Activated gamma-delta T cell treated with Interleukin-2 at 50 U/mL for 16 hours (primary cell): ENCODE measurements at regions not wholly inside any gene's neighbourhood (a gene's known extent, or its start where the extent isn't known, plus 50 kb on each side); places are given as distances from the start of the nearest gene placed in this dataset.

Source experiments
- DNase-seq: peaks from one replicate; pipeline ENCODE4 v3.0.0-alpha.2; 2020

- DNase-seq: no peak
Observed at GRCh38 chr12:125272383-125272933, 207.2 kb downstream of the AACS start.

DNA sequence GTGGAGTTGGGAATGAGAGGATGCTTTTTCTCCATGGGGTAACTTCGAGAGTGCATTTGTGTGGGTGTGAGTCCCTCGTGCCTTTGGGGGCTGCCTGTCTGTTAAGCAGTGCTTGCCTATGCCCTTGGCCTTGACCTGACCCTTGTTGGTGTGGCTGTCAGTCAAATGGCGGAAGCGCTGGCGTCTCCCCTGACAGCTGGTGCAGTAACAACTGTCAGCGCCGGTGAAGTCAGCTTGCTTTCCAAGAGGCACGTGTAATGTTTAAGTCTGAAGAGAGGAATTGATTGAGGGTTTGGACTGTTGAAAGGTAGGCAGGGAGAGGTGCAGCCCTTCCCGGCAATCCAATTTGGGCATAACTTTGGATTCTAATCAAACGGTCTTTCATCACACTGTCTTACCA, 211.3 kb downstream of the AACS start:
- no peak for DNase-seq

- no peak for DNase-seq
Observed at GRCh38 chr12:125280482-125281377, 215.5 kb downstream of the AACS start.

DNA sequence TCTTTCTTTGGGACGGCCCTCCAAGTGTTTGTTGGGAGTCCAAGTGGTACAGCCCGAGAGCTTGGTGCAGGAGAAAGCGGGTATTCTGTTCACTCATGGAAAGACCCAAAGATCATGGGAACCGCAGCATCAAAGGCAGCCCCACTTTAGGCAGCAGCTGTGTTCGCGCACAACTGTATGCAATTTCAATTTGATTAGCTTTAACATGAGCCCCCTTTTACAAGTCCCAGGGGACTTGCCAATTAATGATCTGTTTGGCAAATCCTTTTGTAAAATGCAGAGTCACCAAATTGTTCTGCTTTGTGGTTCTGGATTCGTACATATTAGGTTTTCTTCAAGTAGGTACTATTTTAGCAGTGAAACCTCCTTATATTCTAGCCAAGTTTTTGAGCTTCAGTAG, 217.7 kb downstream of the AACS start:
- no peak for DNase-seq

- no peak for DNase-seq
Observed at GRCh38 chr12:125283521-125283920, 218.3 kb downstream of the AACS start.

- DNase-seq: no peak
Observed at GRCh38 chr12:125284087-125284486, 218.9 kb downstream of the AACS start.

DNA sequence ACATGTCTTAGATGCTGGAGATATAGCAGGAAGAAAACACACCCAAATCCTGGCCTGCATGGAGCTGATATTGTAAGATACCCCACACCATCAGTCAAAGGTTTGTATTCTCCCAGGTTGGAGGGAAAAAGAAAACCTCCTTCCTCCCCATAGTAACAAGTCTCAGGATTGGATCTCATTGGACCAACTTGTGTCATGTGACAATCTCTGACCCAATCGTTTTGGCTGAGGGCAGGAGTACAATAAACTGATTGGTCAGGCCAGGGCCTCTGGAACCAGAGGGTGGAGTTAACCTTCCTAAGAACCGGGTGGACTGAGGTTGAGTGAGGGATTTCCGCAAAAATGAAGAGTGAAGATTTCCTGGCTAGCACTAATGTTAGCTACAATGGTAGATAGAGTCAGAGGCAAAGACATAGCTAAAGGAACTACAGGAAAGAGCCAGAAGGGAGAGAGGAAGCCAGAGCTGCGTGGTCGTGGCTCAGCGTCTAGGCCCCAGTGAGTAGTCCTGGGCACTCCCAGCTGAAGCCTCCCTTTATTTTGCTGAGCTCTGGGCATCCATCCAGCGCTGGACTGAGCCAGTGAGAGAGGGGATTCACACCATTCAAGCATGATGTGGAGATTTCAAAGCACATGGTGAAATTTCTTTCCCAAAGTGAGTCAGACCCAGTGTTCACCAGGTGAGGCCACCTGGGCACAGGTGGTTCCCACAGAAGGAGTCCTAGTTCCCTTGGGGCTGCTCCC, 219.9 kb downstream of the AACS start:
- no peak for DNase-seq

DNA sequence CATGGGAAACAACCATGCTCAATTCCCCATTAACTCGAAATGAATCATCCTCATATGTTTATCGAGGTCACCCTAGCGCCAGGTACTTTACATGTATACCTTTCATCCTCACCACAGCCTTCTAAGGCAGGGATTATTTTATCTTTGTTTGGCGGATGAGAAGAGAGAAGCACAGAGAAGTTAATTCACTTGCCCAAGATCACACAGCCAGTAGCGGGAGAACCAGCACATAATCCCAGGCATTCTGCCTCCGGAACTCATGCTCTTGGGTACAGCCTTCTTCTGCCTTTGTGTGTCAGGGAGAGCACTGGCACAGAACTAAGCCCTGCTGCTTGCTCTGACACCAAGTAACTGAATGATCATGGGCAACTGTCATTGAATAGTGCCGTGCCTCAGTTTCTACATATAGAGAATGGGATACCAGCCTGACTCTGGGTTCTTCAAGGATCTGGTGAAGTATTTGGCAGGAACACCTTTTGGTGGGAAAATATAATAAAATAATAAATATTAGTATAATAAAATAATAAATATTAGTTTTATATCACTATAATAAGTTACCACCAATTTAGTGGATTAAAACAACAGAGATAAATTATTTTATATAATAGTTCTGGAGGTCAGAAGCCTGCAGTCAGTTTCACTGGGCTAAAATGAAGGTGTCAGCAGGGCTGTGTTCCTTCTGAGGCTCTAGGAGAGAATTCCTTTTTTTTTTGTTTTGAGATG, 220.9 kb downstream of the AACS start:
- no peak for DNase-seq

GRCh38 chr12:125287155-125287847, 222.1 kb downstream of the AACS start:
- DNase-seq: no peak

- DNase-seq: no peak
Observed at GRCh38 chr12:125288931-125289928, 224.0 kb downstream of the AACS start.

DNA sequence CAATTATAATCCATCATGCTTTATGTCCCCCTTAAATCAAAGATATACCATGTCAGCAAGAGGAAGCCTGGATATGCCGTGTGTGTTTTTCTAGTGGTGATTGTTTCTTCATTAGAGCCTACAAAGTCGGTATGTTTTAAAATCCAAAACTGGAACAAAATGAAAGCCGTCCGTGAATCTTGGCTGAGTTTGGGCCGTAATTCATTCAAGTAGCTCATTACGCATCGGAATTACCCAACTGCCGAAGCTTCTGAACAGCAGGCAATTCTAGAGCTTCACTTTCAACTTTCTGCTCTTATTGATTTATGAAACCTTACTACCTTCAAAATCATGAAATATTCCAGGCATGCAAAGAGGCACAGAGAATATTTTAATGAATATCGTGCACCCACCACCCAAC, 224.7 kb downstream of the AACS start:
- no peak for DNase-seq

DNA sequence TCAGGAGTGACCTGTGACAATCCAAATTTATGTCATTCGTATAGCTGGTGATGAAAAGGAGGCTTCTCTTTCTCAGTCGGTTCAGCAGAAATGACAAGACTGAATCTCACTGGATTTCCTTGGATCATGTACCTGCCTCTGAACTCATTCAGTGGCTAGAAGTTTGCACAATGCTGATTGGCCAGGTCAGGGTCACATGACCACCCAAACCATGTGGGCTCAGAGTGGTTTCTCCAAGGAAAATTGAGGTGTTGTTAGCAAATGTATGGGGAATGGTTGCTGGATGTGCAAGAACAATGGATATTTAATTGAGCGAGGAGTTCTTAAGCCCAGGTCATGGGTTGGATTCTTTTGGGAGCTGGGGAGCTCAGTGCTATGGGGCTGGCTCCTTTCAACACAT, 227.5 kb downstream of the AACS start:
- DNase-seq: no peak

- no peak for DNase-seq
Observed at GRCh38 chr12:125295550-125295949, 230.3 kb downstream of the AACS start.

DNA sequence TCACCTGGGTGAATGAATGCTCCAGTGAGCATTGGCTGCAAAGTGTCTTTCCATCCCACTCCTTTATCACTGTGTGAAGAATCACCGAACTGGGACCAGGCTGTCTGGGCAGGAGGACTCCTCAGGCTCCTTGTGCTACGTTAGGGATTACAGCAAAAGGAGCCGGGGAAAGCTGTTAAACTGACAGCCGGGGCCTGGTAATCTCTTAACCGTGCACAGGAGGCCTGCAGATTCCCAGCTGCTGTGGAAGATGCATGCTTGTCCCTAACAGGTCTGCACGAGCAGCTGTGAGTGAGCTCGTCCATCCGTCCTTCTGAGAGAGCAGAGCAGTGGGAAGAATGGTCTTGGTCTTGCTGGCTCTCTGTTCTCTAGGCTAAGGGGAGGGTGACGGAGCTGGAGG, 231.5 kb downstream of the AACS start:
- DNase-seq: no peak

DNA sequence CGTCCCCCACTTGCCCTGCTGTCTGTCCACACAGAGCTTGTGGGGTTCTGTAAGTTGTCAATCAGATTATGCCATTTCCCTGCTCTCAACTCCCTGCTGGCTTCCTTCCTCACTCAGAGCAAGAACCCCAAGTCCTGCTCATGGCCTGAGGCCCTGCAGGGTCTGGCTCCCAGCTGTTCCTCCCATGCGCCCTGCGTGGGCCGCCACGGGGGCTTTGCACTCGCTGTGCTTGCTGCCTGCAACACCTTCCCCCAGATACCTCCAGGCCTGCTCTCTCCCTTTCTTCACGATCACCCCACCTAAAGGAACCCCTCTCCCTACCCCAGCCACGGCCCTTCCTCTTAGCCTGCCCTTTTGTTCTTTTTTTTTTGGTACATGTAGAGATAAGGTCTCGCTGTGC, 234.6 kb downstream of the AACS start:
- DNase-seq: no peak

- DNase-seq: no peak
Observed at GRCh38 chr12:125300249-125300648, 235.0 kb downstream of the AACS start.

DNA sequence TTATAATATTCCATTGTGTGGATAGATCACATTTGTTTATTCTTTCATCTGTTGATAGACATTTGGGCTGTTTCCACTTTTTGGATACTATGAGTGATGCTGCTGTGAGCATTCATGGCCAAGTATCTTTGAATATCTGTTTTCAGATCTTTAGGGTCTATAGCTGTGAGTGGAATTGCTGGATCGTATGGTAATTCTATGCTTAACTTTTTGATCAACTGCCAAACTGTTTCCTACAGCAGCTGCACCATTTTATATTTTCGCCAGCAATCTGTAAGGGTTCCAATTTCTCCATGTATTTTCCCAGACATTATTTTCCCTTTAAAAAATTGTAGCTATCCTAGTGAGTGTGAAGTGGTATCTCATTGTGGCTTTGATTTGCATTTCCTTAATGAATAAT, 238.1 kb downstream of the AACS start:
- DNase-seq: no peak

- DNase-seq: no peak
Observed at GRCh38 chr12:125304029-125304428, 238.8 kb downstream of the AACS start.

GRCh38 chr12:125305231-125305630, 240.0 kb downstream of the AACS start:
- no peak for DNase-seq

DNA sequence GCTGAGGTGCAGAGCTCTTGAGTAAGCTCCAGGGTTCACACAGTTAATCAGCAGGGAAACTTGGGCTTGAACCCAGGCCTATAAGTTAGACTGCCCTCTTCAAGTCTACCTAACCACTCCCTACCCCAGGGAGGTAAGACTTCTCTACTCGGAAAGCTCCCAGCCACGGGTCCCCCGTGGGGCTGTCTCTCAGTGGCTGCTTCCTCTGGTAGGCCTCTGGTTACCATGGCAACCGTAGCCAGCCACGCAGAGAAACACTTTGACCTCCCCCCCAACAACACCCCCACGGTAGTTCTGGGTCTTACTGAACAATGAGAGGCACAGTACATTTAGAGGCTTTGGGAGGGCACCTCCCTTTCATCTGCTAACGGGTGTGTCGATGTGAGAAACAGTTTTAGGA, 245.2 kb downstream of the AACS start:
- no peak for DNase-seq

DNA sequence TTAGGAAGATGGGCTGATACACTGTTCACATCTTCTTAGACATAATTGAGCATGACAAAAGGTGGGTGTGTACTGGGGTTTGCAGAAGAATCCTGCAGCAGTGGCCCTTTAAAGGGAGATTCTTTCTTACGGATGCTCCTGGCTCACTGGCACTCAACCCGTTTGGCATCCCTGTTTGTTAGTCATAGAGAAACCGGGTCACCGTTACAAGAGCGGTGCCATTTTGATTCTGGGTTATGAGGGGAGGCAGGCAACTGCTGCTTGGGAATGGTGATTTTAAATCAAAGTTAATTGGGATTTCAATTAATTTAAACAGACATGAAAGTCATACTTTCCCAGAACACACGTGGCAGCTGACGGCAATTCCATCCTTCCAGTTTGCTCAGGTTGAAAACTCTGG, 245.8 kb downstream of the AACS start:
- no peak for DNase-seq
